ENCODE measurements at regions not wholly inside any gene's neighbourhood (a gene's known extent, or its start where the extent isn't known, plus 50 kb on each side); places are given as distances from the start of the nearest gene placed in this dataset.
A peak's percentile ranks its signal among the peaks of the same experiment; 100 is the strongest.

- H3K79me2 ChIP-seq (ENCODE audit: insufficient read depth, low read length) = no peaks in the 10 kb centered on the region
- POLR2A ChIA-PET = no interaction called here
- no peaks in the 10 kb centered on the region for H3K36me3 ChIP-seq (replicated peaks in 1 of 2; ENCODE audit: control insufficient read depth in 1 of 2, insufficient read depth in 2 of 2, low read length in 2 of 2)
- TF ChIP-seq ZBTB10 (CRISPR knock-in tag; IDR thresholded peaks at IDR 0.05; ENCODE audit: borderline replicate concordance) = no peak
- TF ChIP-seq DZIP1 (CRISPR knock-in tag; IDR thresholded peaks at IDR 0.05) = 0 out of 2 replicates have a peak, but pooled peaks have one; percentile 56
- TF ChIP-seq ZNF280B (CRISPR knock-in tag; IDR thresholded peaks at IDR 0.05; ENCODE audit: borderline replicate concordance) = peak; percentile 39; the same call in 1 of the 2 replicates
- H2AFZ ChIP-seq (ENCODE audit: low read length) = no peak overlapping the region
- H4K20me1 ChIP-seq (ENCODE audit: insufficient read depth, low read length) = no peaks in the 10 kb centered on the region
- in situ Hi-C loops (cut with HindIII; ENCODE audit: extremely low pct_ligation_motif_present, low pct_unique_long_range_greater_than_20kb) (no loop called here), intact Hi-C loops (cut with micrococcal nuclease; ENCODE audit: unreplicated experiment) (no loop called here)
- no peak for ATAC-seq
- H3K4me1 ChIP-seq (ENCODE audit: insufficient read depth, low read length) = peaks cover 45% of the 10 kb centered on the region
- no peak overlapping the region for H3K27ac ChIP-seq (ENCODE audit: extremely low read length, insufficient read depth, low read length)
- H3K4me3 ChIP-seq (replicated peaks in 1 of 3; ENCODE audit: insufficient read depth in 1 of 3, low read depth in 2 of 3, low read length in 3 of 3) = no peak overlapping the region
- no peaks in the 10 kb centered on the region for H3K9me3 ChIP-seq (ENCODE audit: low read length)
- no peak overlapping the region for H3K4me2 ChIP-seq (ENCODE audit: low read depth, low read length)
- peaks cover 0 to 5% of the 10 kb centered on the region in 2 experiments; a peak in 2 of 5 replicates for H3K27me3 ChIP-seq (ENCODE audit: control insufficient read depth in 1 of 2, insufficient read depth in 2 of 2, low read length in 2 of 2)
- DNase-seq (ENCODE audit: low spot score) = no peak
- 93% methylated on average over 28 of the region's 31 CpGs for WGBS (ENCODE audit: low lambda C conversion rate)
- no peak overlapping the region for H3K9ac ChIP-seq (ENCODE audit: insufficient read depth, low read depth, low read length)
- BruUV-seq (replicated peaks) = no TSS peak
- CTCF ChIA-PET (ENCODE audit: low intra/inter-chr PET ratio, low total read pairs) = no interaction called here
- no peak for FAIRE-seq
Observed at GRCh38 chr20:47968541-47969310, 183.4 kb upstream of the SULF2 start.
